DOHH2 (cell line): ENCODE measurements at regions not wholly inside any gene's neighbourhood (a gene's known extent, or its start where the extent isn't known, plus 50 kb on each side); places are given as distances from the start of the nearest gene placed in this dataset.

Experiments
- H3F3A ChIP-seq: fragments of 200-600 bp; sonication (generic), shearing (Covaris generic); 2 replicates; pipeline ENCODE4 v1.6.0; 2016; ENCODE audit warnings: antibody characterized with exemption, mild to moderate bottlenecking; ENCODE audit not compliant: control insufficient read depth, insufficient read depth
- H3K27ac ChIP-seq: fragments of 200-600 bp; sonication (generic); 2 replicates; pipeline ENCODE4 v1.5.1; 2014; ENCODE audit warnings: low read depth, mild to moderate bottlenecking, low read length, moderate library complexity
- H3K27me3 ChIP-seq: fragments of 200-600 bp; sonication (generic); 2 replicates; pipeline ENCODE4 v1.6.1; 2014; ENCODE audit warnings: mild to moderate bottlenecking, low read length, mixed read lengths; ENCODE audit not compliant: control insufficient read depth
- H3K36me3 ChIP-seq: fragments of 200-600 bp; sonication (generic); 2 replicates; pipeline ENCODE4 v1.6.1; 2014; ENCODE audit warnings: mild to moderate bottlenecking, low read length, moderate library complexity, mixed read lengths; ENCODE audit not compliant: control insufficient read depth
- H3K4me1 ChIP-seq: fragments of 200-600 bp; sonication (generic); 2 replicates; pipeline ENCODE4 v1.6.1; 2014; ENCODE audit warnings: mild to moderate bottlenecking, low read length, mixed read lengths; ENCODE audit not compliant: control insufficient read depth
- H3K4me2 ChIP-seq: fragments of 200-600 bp; sonication (generic); 2 replicates; pipeline ENCODE4 v1.6.0; 2014; ENCODE audit warnings: mild to moderate bottlenecking, low read length, moderate library complexity
- H3K4me3 ChIP-seq: fragments of 200-600 bp; sonication (generic); 2 replicates; pipeline ENCODE4 v1.5.1; 2014; ENCODE audit warnings: mild to moderate bottlenecking, low read length, mixed read lengths
- H3K79me2 ChIP-seq: fragments of 200-600 bp; sonication (generic); 2 replicates; pipeline ENCODE4 v1.6.1; 2014; ENCODE audit warnings: mild to moderate bottlenecking, low read length, mixed read lengths; ENCODE audit not compliant: control insufficient read depth
- H3K9me2 ChIP-seq: fragments of 200-600 bp; sonication (generic); replicated peaks from 2 replicates; pipeline ENCODE4 v1.6.1; 2014; ENCODE audit warnings: mild to moderate bottlenecking, low read length, mixed read lengths; ENCODE audit not compliant: control insufficient read depth
- H3K9me3 ChIP-seq: fragments of 200-600 bp; sonication (generic); 2 replicates; pipeline ENCODE4 v1.6.1; 2014; ENCODE audit warnings: antibody characterized with exemption, low read length, mixed read lengths; ENCODE audit not compliant: control insufficient read depth, insufficient read depth
- H4K20me1 ChIP-seq: fragments of 200-600 bp; sonication (generic); 2 replicates; pipeline ENCODE4 v1.6.0; 2014; ENCODE audit warnings: low read depth, mild to moderate bottlenecking, antibody characterized with exemption, low read length, moderate library complexity; ENCODE audit not compliant: control insufficient read depth, insufficient read depth
- CTCF ChIP-seq: fragments of 200-600 bp; sonication (generic); IDR thresholded peaks from one replicate; pipeline ENCODE4 v1.5.1; 2014; ENCODE audit warnings: antibody characterized with exemption, mild to moderate bottlenecking, low read depth, low read length; ENCODE audit not compliant: poor library complexity, severe bottlenecking
- EZH2phosphoT487 ChIP-seq: fragments of 200-600 bp; sonication (generic); IDR thresholded peaks from 2 replicates; pipeline ENCODE4 v1.6.1; 2017; ENCODE audit warnings: borderline replicate concordance, mild to moderate bottlenecking, antibody characterized with exemption, low read length, moderate library complexity, mixed read lengths

- H3F3A ChIP-seq = no peaks in the 10 kb centered on the region
- no peaks in the 10 kb centered on the region for H3K4me1 ChIP-seq
- no peaks in the 10 kb centered on the region for H4K20me1 ChIP-seq
- no peaks in the 10 kb centered on the region for H3K36me3 ChIP-seq
- H3K27me3 ChIP-seq = 0 out of 2 replicates have a peak, but pooled peaks cover 5% of the 10 kb centered on the region
- no peak overlapping the region for H3K4me3 ChIP-seq
- no peak for TF ChIP-seq EZH2phosphoT487
- no peak for TF ChIP-seq CTCF
- no peak overlapping the region for H3K4me2 ChIP-seq
- no peak overlapping the region for H3K27ac ChIP-seq
- no peaks in the 10 kb centered on the region for H3K9me3 ChIP-seq
- no peaks in the 10 kb centered on the region for H3K9me2 ChIP-seq
- H3K79me2 ChIP-seq = no peaks in the 10 kb centered on the region
Observed at GRCh38 chr4:111713276-111713675, 432.0 kb upstream of the FAM241A start.

DNA sequence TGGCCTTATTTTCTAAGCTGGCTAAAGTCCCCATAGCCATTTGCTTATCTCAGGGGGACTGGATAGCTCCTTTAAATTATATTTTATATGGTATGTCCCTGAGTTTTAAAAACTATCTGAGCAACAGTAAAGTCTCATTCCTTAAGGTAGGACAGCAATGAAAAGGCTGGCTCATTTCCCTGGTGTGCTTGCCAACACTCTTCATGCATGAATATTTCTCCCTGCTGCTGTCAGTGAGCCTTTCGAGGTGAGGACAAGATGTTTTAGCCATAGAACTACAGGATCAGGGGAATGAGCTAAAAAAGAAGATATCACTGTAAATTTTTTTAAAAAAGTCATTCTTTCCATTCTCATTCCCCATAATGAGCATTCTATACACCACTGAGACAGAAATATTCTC, 427.3 kb upstream of the FAM241A start:
- TF ChIP-seq EZH2phosphoT487 (no peak), CTCF (no peak)

DNA sequence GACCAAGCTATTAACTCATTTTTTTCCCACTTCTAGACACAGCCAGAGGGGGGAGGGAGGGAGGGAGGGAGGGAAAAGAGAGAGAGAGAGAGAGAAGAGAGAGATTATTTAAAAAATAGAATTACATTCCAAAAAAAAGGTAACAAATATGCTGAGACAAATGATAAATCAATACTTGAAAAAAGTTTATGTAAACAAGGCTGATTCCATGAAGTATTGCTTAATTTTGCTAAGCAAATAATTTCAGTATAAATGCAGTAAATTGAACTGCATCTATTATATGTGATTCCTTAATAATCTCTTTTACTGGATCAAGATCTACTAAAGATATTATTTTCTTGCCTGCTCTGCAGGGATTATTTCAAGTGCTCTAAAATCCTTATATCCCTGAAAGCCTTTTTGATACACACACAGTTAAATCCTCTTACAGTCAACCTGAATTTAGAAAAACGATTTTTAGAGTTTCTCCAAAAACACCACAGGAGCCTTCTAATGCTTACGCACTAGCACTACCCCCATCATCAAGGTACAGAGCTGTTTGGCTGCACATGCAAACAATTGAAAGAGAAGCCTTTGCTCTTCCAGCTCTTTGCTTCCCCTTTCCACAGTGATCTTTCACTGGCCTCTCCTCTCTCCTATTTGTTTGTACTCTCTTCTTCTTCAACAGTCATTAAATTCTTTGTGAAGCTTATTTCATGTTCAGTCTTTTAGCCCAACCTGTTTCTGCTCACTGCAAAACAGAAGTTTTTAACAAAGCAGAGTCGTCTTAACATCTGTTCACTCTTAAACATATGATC, 426.3 kb upstream of the FAM241A start:
- Histone ChIP-seq H3K79me2 (no peaks in the 10 kb centered on the region), H3K4me1 (no peaks in the 10 kb centered on the region), H3K9me2 (no peaks in the 10 kb centered on the region), H3K36me3 (no peaks in the 10 kb centered on the region), H3K4me3 (no peak overlapping the region), H3K4me2 (no peak overlapping the region), H3F3A (no peaks in the 10 kb centered on the region), H3K27me3 (0 out of 2 replicates have a peak, but pooled peaks cover 2% of the 10 kb centered on the region), H4K20me1 (no peaks in the 10 kb centered on the region), H3K27ac (no peak overlapping the region), H3K9me3 (no peaks in the 10 kb centered on the region)
- TF ChIP-seq CTCF (no peak), EZH2phosphoT487 (no peak)

More for the DNA sequence above, 427.3 kb upstream of the FAM241A start:
- Histone ChIP-seq H3K36me3 (no peaks in the 10 kb centered on the region), H4K20me1 (no peaks in the 10 kb centered on the region), H3K9me2 (no peaks in the 10 kb centered on the region), H3K79me2 (no peaks in the 10 kb centered on the region), H3K27me3 (0 out of 2 replicates have a peak, but pooled peaks cover 2% of the 10 kb centered on the region), H3K27ac (no peak overlapping the region), H3K4me2 (no peak overlapping the region), H3K4me3 (no peak overlapping the region), H3K9me3 (no peaks in the 10 kb centered on the region), H3K4me1 (no peaks in the 10 kb centered on the region), H3F3A (no peaks in the 10 kb centered on the region)
